Body of pancreas (tissue), 4 donors: ENCODE measurements at regions not wholly inside any gene's neighbourhood (a gene's known extent, or its start where the extent isn't known, plus 50 kb on each side); places are given as distances from the start of the nearest gene placed in this dataset.

ENCODE experiments used
- ATAC-seq: fragments of 150-250 bp; one replicate; pipeline ENCODE4 v1.9.1; 2016
- DNase-seq, 4 donors: peaks; one replicate each; pipeline ENCODE4 v3.0.0-alpha.2; 2019
- H3K27ac ChIP-seq, 4 donors: fragments of 200-600 bp; sonication (generic); 1 replicate in 3 of 4; 2 replicates in 1 of 4; pipeline versions ENCODE4 v1.5.1 to v1.6.1; 2016 to 2019; ENCODE audit warnings: mild to moderate bottlenecking in 1 of 4, mixed read lengths in 1 of 4, moderate library complexity in 1 of 4
- H3K27me3 ChIP-seq, 2 donors: fragments of 200-600 bp; sonication (generic); one replicate each; pipeline ENCODE4 v1.6.0; 2016; ENCODE audit warnings: mild to moderate bottlenecking in 1 of 2
- H3K36me3 ChIP-seq, 2 donors: fragments of 200-600 bp; sonication (generic); replicated peaks in 1 of 2; 2 replicates each; pipeline ENCODE4 v1.5.1; 2016; ENCODE audit warnings: low read depth in 2 of 2; ENCODE audit not compliant: insufficient read depth in 1 of 2
- H3K4me1 ChIP-seq: fragments of 200-600 bp; sonication (generic); one replicate; pipeline ENCODE4 v1.6.0; 2016
- H3K4me3 ChIP-seq, 2 donors: fragments of 200-600 bp; sonication (generic); 1 replicate in 1 of 2; 2 replicates in 1 of 2; pipeline ENCODE4 v1.5.1; 2016 to 2019
- H3K9me3 ChIP-seq, 3 donors: fragments of 200-600 bp; sonication (generic); 1 replicate in 2 of 3; 2 replicates in 1 of 3; pipeline ENCODE4 v1.5.1; 2016
- POLR2A ChIP-seq, 3 donors: fragments of 450-650 bp; IDR thresholded peaks; one replicate each; pipeline ENCODE4 v1.6.1; 2016; ENCODE audit warnings: antibody characterized with exemption in 3 of 3, mild to moderate bottlenecking in 2 of 3
- WGBS, 2 donors: methylation state at CpG; one replicate each; pipeline ENCODE4 v1.1.5; 2017; 5-methylcytosine and 5-hydroxymethylcytosine counted together
- intact Hi-C: fragments of 100-400 bp; cut with DNase I; formaldehyde crosslinking; loops from one replicate; pipeline ENCODE4 v1.15.1; 2023
- TF ChIP-seq, protein P1 (sequence below), 7 experiments: fragments of 450-650 bp in 4 of 7; fragments of 200-600 bp in 3 of 7; sonication (generic) in 3 of 7; IDR thresholded peaks; one replicate each; pipeline ENCODE4 v1.5.1; 2016 to 2019; ENCODE audit warnings: antibody characterized with exemption in 7 of 7

DNA sequence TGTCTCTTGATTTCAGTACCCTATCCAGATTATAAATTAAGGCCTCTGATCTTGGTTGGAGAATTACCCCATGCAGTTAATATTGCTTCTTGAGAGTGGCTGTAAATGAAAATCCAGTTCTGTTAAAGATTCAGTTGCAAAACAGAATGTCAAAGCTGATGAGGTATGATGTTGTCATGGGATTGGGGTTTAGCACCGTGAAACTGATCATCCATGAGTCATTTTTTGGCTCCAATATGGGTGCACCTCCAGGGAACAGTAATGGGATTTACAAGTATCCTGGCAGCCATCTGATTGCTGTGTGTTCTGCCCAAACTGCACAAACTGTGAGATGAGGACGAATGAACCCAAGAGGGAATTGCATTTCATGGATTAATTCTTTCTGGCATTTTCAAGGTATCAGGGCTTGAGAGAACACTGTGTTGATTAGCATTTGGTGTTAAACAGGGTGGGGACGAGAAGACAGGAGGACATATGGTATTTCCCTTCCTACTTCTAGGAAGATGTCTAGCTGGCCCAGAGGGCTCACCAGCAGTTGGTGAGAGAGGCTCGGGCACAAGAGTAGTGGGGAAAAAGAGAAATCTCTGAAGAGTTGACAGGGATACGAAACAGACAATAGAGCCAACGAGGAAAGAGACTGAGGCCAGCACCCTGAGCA lies 214.7 kb downstream of the GAS1 start:
- TF ChIP-seq POLR2A (IDR thresholded peaks at IDR 0.05) = no peak
- TF ChIP-seq, protein P1, sequence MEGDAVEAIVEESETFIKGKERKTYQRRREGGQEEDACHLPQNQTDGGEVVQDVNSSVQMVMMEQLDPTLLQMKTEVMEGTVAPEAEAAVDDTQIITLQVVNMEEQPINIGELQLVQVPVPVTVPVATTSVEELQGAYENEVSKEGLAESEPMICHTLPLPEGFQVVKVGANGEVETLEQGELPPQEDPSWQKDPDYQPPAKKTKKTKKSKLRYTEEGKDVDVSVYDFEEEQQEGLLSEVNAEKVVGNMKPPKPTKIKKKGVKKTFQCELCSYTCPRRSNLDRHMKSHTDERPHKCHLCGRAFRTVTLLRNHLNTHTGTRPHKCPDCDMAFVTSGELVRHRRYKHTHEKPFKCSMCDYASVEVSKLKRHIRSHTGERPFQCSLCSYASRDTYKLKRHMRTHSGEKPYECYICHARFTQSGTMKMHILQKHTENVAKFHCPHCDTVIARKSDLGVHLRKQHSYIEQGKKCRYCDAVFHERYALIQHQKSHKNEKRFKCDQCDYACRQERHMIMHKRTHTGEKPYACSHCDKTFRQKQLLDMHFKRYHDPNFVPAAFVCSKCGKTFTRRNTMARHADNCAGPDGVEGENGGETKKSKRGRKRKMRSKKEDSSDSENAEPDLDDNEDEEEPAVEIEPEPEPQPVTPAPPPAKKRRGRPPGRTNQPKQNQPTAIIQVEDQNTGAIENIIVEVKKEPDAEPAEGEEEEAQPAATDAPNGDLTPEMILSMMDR (IDR thresholded peaks at IDR 0.05) = no peak
- ATAC-seq = peak; percentile 55
- Histone ChIP-seq H3K36me3 (no peaks in the 10 kb centered on the region), H3K4me1 (peaks cover 42% of the 10 kb centered on the region), H3K9me3 (no peaks in the 10 kb centered on the region), H3K27me3 (no peaks in the 10 kb centered on the region), H3K4me3 (no peak overlapping the region), H3K27ac (peak overlapping the region in 2 of 4 donors; percentile 23 to 47)
- DNase-seq = peak in 2 of 4 donors; percentile 26 to 36
- intact Hi-C loops = no loop called here
- WGBS, 2 donors = 57 to 65% methylated on average over 6 of the region's 6 CpGs

DNA sequence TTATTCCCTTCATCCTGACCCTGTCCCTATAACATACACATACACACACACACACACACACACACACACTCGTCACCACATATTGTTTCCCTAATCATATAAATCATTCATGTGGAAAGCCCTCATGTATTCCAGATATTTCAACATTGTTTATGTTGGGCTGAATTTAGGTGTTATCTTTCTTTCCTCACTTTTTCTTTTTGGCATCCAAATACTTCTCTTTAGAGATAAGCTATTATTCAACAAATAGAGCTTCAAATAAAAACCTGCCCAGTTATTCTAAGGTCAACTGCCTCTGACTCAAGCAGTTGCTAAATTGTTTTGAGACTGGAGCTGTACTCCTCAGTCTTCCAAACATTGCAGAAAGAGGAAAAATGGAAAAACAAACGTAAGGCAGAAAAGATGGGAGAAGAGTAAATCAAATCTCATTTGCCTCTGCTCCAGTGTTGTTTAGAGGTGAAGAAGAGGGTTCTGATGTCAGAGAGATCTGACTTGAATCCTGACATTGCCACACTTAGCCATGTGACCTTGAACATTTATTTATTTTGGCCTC lies 215.7 kb downstream of the GAS1 start:
- WGBS, 2 donors = 10 to 16% methylated on average over 2 of the region's 2 CpGs
- peak; percentile 66 for ATAC-seq

DNA sequence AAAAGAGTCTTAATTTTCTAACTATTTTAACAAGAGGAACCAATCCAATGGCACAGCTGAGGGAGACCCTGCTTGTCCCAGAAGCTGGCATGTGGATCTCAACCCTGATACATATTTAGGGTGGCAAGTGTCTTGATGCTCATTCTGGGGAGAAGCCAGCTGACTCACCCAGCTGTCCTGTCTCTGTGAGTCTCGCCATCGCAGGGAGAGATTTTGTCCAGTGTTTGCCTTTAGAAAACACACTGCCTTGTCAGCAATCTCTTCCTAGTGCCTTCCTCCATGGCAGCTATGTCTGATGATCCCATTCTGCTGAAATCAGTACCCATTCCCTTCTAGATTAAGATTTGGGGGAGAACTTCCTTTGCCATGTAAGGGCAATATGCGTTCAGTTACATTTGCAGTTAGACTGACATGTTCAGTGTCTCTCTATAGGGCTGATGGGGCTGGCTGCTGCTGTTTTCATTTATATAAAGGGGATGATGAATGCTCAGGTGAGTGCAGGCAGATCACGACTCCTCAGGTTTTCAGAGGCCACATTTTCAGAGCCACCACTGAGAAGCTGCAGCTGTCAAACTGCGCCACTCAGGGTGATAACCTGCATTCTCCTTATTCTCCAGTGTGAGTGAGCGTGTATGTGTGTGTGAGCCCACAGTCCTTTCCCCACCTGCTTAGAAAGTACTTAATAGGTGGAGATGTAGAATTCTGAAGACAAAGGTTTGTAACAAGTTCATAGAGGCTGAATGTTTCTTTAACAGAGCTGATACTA lies 217.0 kb downstream of the GAS1 start:
- Histone ChIP-seq H3K4me3 (no peak overlapping the region), H3K9me3 (no peaks in the 10 kb centered on the region), H3K4me1 (peaks cover 24% of the 10 kb centered on the region), H3K36me3 (no peaks in the 10 kb centered on the region), H3K27me3 (no peaks in the 10 kb centered on the region), H3K27ac (no peak overlapping the region)
- DNase-seq (no peak), ATAC-seq (no peak)
- TF ChIP-seq POLR2A (IDR thresholded peaks at IDR 0.05) = no peak
- TF ChIP-seq, protein P1 (IDR thresholded peaks at IDR 0.05) = no peak
- intact Hi-C loops = no loop called here
- WGBS, 2 donors = 42% methylated on average over 5 to 6 of the region's 6 CpGs

More for the DNA sequence above, 215.7 kb downstream of the GAS1 start:
- H3K27me3 ChIP-seq = no peaks in the 10 kb centered on the region
- no peaks in the 10 kb centered on the region for H3K36me3 ChIP-seq
- no peak for DNase-seq
- H3K9me3 ChIP-seq = no peaks in the 10 kb centered on the region
- H3K4me3 ChIP-seq = no peak overlapping the region
- intact Hi-C loops = no loop called here
- H3K27ac ChIP-seq = peak overlapping the region in 3 of 4 donors; percentile 15 to 59 (median 47)
- no peak for TF ChIP-seq POLR2A (IDR thresholded peaks at IDR 0.05)
- TF ChIP-seq, protein P1 (IDR thresholded peaks at IDR 0.05) = no peak
- peaks cover 37% of the 10 kb centered on the region for H3K4me1 ChIP-seq

DNA sequence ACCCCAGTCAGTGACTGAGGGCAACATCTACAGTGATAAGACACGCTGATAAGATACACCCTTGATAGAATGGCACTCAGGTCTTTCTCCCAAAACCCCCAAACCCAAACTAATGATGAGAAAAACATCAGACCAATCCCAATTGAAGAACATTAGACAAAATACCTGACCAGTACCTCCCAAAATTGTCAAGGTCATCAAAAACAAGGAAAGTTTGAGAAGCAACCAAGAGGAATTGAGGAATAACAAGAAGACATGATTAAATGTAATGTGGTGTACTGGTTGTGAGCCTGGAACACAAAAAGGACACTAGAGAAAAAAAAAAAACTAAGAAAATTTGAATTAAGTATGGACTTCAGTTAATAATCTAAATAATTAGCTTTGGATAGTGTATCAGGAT lies 222.8 kb downstream of the GAS1 start:
- no peak overlapping the region for H3K4me3 ChIP-seq
- WGBS, 2 donors = 72 to 95% methylated on average over 1 of the region's 1 CpG
- no peak overlapping the region for H3K27ac ChIP-seq
- H3K9me3 ChIP-seq = no peaks in the 10 kb centered on the region
- TF ChIP-seq, protein P1 (IDR thresholded peaks at IDR 0.05) = no peak
- H3K36me3 ChIP-seq = no peaks in the 10 kb centered on the region
- DNase-seq = no peak
- no peaks in the 10 kb centered on the region for H3K27me3 ChIP-seq
- intact Hi-C loops = no loop called here
- no peak for ATAC-seq
- peaks cover 29% of the 10 kb centered on the region for H3K4me1 ChIP-seq
